H1 (cell line): ENCODE measurements at regions not wholly inside any gene's neighbourhood (a gene's known extent, or its start where the extent isn't known, plus 50 kb on each side); places are given as distances from the start of the nearest gene placed in this dataset.

ENCODE experiments used
- BCL11A ChIP-seq, 2 experiments: IDR thresholded peaks; one replicate each; pipeline ENCODE4 v1.6.1; 2011; ENCODE audit warnings: low read depth in 2 of 2, low read length in 2 of 2, mild to moderate bottlenecking in 2 of 2
- CEBPB ChIP-seq: IDR thresholded peaks from 2 replicates; pipeline ENCODE4 v1.6.1; 2012; ENCODE audit warnings: low read depth, low read length
- CHD2 ChIP-seq: IDR thresholded peaks from 2 replicates; pipeline ENCODE4 v1.6.1; 2012; ENCODE audit warnings: low read length, improper control_type of control experiment
- CREB1 ChIP-seq: IDR thresholded peaks from 2 replicates; pipeline ENCODE4 v1.6.1; 2012; ENCODE audit warnings: inconsistent platforms
- MAX ChIP-seq: IDR thresholded peaks from 2 replicates; pipeline ENCODE4 v1.6.1; 2012; ENCODE audit warnings: inconsistent platforms
- PHF8 ChIP-seq: fragments of 200-600 bp; sonication (generic); conservative IDR thresholded peaks from 2 replicates; pipeline ENCODE4 v1.7.1; 2012; ENCODE audit warnings: low read depth, mild to moderate bottlenecking, inconsistent platforms, low read length, moderate library complexity
- POLR2A ChIP-seq, 2 experiments: IDR thresholded peaks; 1 replicate in 1 of 2; 2 replicates in 1 of 2; pipeline ENCODE4 v1.6.1; 2011; ENCODE audit warnings: low read depth in 2 of 2, low read length in 2 of 2, mild to moderate bottlenecking in 2 of 2; ENCODE audit errors: control extremely low read depth in 1 of 2
- RBBP5 ChIP-seq: IDR thresholded peaks from 2 replicates; pipeline ENCODE4 v1.7.1; 2012; ENCODE audit warnings: low read depth, mild to moderate bottlenecking, inconsistent platforms, low read length, moderate library complexity, borderline replicate concordance
- SAP30 ChIP-seq: fragments of 300-600 bp; sonication (generic); IDR thresholded peaks from 2 replicates; pipeline ENCODE4 v1.7.1; 2012; ENCODE audit warnings: low read length, moderate library complexity, mild to moderate bottlenecking, inconsistent platforms; ENCODE audit not compliant: insufficient read depth, insufficient replicate concordance
- TCF12 ChIP-seq: IDR thresholded peaks from 2 replicates; pipeline ENCODE4 v1.6.1; 2011; ENCODE audit warnings: low read depth, mild to moderate bottlenecking, low read length
- TF ChIP-seq, protein P1 (sequence below), 3 experiments: IDR thresholded peaks; 1 replicate in 2 of 3; 2 replicates in 1 of 3; pipeline versions ENCODE4 v1.5.1 to v1.6.1; 2011; ENCODE audit warnings: low read length in 3 of 3, mild to moderate bottlenecking in 3 of 3, inconsistent platforms in 2 of 3, low read depth in 1 of 3, moderate library complexity in 1 of 3; ENCODE audit not compliant: insufficient read depth in 1 of 3; ENCODE audit errors: control extremely low read depth in 1 of 3

DNA sequence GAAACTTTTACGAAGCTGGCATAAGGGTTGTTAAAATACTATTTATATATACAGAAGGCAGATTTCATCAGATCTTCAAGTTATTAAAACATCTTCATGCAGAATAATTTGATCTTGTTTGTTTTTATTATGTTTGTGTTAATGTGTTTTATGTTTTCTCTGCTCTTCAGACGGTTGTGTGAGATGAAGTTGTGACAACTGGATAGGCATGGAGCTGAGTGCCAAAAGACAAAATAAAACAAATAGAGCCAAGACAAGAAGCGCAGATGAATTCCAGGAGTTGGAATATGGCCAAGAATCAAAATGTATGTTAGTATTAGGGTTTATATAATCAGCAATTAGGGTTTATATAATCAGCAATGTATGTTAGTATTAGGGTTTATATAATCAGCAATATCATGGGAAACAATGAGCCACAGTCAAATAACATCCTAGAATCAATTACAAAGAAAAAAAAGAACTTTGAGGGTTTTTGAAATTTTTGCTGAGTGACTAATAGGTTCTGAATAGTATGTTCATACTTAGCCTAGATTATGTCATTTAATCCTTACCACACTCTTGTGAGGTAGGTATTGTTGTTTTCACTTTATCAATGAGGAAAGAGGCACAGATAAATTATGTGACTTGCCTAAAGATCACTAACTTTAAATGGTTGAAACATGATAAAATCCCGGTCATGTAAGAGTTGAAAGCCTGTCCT lies 488.0 kb upstream of the STEAP1 start:
- TF ChIP-seq MAX (no peak), CHD2 (no peak), PHF8 (no peak), POLR2A (IDR thresholded peaks at IDR 0.05; ENCODE audit: control extremely low read depth in 1 of 2, low read depth in 2 of 2, low read length in 2 of 2) (no peak), TCF12 (no peak), BCL11A (IDR thresholded peaks at IDR 0.05; ENCODE audit: low read depth in 2 of 2, low read length in 2 of 2) (no peak), CREB1 (no peak), RBBP5 (no peak), SAP30 (no peak), CEBPB (no peak)
- TF ChIP-seq, protein P1, sequence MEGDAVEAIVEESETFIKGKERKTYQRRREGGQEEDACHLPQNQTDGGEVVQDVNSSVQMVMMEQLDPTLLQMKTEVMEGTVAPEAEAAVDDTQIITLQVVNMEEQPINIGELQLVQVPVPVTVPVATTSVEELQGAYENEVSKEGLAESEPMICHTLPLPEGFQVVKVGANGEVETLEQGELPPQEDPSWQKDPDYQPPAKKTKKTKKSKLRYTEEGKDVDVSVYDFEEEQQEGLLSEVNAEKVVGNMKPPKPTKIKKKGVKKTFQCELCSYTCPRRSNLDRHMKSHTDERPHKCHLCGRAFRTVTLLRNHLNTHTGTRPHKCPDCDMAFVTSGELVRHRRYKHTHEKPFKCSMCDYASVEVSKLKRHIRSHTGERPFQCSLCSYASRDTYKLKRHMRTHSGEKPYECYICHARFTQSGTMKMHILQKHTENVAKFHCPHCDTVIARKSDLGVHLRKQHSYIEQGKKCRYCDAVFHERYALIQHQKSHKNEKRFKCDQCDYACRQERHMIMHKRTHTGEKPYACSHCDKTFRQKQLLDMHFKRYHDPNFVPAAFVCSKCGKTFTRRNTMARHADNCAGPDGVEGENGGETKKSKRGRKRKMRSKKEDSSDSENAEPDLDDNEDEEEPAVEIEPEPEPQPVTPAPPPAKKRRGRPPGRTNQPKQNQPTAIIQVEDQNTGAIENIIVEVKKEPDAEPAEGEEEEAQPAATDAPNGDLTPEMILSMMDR (IDR thresholded peaks at IDR 0.05; ENCODE audit: control extremely low read depth in 1 of 3, insufficient read depth in 1 of 3, low read depth in 1 of 3, low read length in 3 of 3): no peak
